Stimulated activated CD4-positive, alpha-beta T cell treated with anti-CD3 and anti-CD28 coated beads, Interleukin-4, amount 100 ng/mL, for 48 hours (primary cell): ENCODE measurements at regions not wholly inside any gene's neighbourhood (a gene's known extent, or its start where the extent isn't known, plus 50 kb on each side); places are given as distances from the start of the nearest gene placed in this dataset.

Experiments
- DNase-seq, 2 donors: peaks; one replicate each; pipeline ENCODE4 v3.0.0-alpha.2; 2020; ENCODE audit warnings: low read depth in 2 of 2

- no peak for DNase-seq
Observed at GRCh38 chr1:228894442-228894989, 159.2 kb downstream of the RHOU start.

GRCh38 chr1:228897901-228898300 lies 162.6 kb downstream of the RHOU start:
- no peak for DNase-seq

- DNase-seq, result no peak
Observed at GRCh38 chr1:228898582-228898992, 163.3 kb downstream of the RHOU start.

GRCh38 chr1:228899421-228899956 lies 164.2 kb downstream of the RHOU start:
- DNase-seq, result no peak

GRCh38 chr1:228900099-228900885 lies 165.0 kb downstream of the RHOU start:
- DNase-seq, result no peak

- DNase-seq, result no peak
Observed at GRCh38 chr1:228900886-228901392, 165.7 kb downstream of the RHOU start.

- DNase-seq, result no peak
Observed at GRCh38 chr1:228901936-228902681, 166.8 kb downstream of the RHOU start.

- no peak for DNase-seq
Observed at GRCh38 chr1:228902781-228903433, 167.6 kb downstream of the RHOU start.

GRCh38 chr1:228903434-228904071 lies 168.3 kb downstream of the RHOU start:
- DNase-seq, result no peak

- DNase-seq, result no peak
Observed at GRCh38 chr1:228904222-228904621, 168.9 kb downstream of the RHOU start.

- no peak for DNase-seq
Observed at GRCh38 chr1:228905701-228906101, 170.4 kb downstream of the RHOU start.

GRCh38 chr1:228906223-228906860 lies 171.1 kb downstream of the RHOU start:
- no peak for DNase-seq

GRCh38 chr1:228911225-228912210 lies 176.2 kb downstream of the RHOU start:
- DNase-seq, result no peak

GRCh38 chr1:228913626-228914414 lies 178.5 kb downstream of the RHOU start:
- no peak for DNase-seq

GRCh38 chr1:228914700-228915099 lies 179.4 kb downstream of the RHOU start:
- no peak for DNase-seq

- no peak for DNase-seq
Observed at GRCh38 chr1:228917342-228917741, 182.1 kb downstream of the RHOU start.

- DNase-seq, result no peak
Observed at GRCh38 chr1:228917755-228918154, 182.5 kb downstream of the RHOU start.

- no peak for DNase-seq
Observed at GRCh38 chr1:228918335-228918734, 183.1 kb downstream of the RHOU start.

GRCh38 chr1:228919914-228920313 lies 184.6 kb downstream of the RHOU start:
- DNase-seq, result no peak
